ENCODE measurements at regions not wholly inside any gene's neighbourhood (a gene's known extent, or its start where the extent isn't known, plus 50 kb on each side); places are given as distances from the start of the nearest gene placed in this dataset.

- TF ChIP-seq, protein P1, sequence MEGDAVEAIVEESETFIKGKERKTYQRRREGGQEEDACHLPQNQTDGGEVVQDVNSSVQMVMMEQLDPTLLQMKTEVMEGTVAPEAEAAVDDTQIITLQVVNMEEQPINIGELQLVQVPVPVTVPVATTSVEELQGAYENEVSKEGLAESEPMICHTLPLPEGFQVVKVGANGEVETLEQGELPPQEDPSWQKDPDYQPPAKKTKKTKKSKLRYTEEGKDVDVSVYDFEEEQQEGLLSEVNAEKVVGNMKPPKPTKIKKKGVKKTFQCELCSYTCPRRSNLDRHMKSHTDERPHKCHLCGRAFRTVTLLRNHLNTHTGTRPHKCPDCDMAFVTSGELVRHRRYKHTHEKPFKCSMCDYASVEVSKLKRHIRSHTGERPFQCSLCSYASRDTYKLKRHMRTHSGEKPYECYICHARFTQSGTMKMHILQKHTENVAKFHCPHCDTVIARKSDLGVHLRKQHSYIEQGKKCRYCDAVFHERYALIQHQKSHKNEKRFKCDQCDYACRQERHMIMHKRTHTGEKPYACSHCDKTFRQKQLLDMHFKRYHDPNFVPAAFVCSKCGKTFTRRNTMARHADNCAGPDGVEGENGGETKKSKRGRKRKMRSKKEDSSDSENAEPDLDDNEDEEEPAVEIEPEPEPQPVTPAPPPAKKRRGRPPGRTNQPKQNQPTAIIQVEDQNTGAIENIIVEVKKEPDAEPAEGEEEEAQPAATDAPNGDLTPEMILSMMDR (conservative IDR thresholded peaks at IDR 0.05; ENCODE audit: low read depth, low read length): no peak
- TF ChIP-seq EZH2 (IDR thresholded peaks at IDR 0.05; ENCODE audit: borderline replicate concordance, low read depth, low read length, poor library complexity, severe bottlenecking): no peak
Observed at GRCh38 chr2:120606280-120606679, 129.4 kb upstream of the GLI2 start.
